GM23338 (cell line): ENCODE measurements at regions not wholly inside any gene's neighbourhood (a gene's known extent, or its start where the extent isn't known, plus 50 kb on each side); places are given as distances from the start of the nearest gene placed in this dataset.

Experiments used
- ATAC-seq: fragments of 200-7000 bp; cut with Tn5 transposase; 3 replicates; pipeline ENCODE4 v1.9.1; 2020
- DNase-seq: peaks from one replicate; pipeline ENCODE4 v3.0.0-alpha.2; 2015; ENCODE audit warnings: low spot score
- H2AFZ ChIP-seq: fragments of 200-600 bp; sonication (generic); 2 replicates; pipeline ENCODE4 v1.8.0; 2016; ENCODE audit warnings: antibody characterized with exemption, mild to moderate bottlenecking, moderate library complexity
- H3F3A ChIP-seq: fragments of 200-600 bp; sonication (generic); replicated peaks from 2 replicates; pipeline ENCODE4 v1.8.0; 2017; ENCODE audit warnings: antibody characterized with exemption, mixed run types, low read depth
- H3K27ac ChIP-seq: fragments of 200-600 bp; sonication (generic); 2 replicates; pipeline ENCODE4 v1.6.1; 2016; ENCODE audit warnings: low read depth
- H3K27me3 ChIP-seq: fragments of 200-600 bp; sonication (generic); 2 replicates; pipeline ENCODE4 v1.8.0; 2016; ENCODE audit warnings: mild to moderate bottlenecking, mixed run types, moderate library complexity; ENCODE audit not compliant: insufficient read depth
- H3K36me3 ChIP-seq: fragments of 200-600 bp; sonication (generic); 2 replicates; pipeline ENCODE4 v1.8.0; 2016; ENCODE audit warnings: mild to moderate bottlenecking; ENCODE audit not compliant: insufficient read depth
- H3K4me1 ChIP-seq: fragments of 200-600 bp; sonication (generic); 2 replicates; pipeline ENCODE4 v1.8.0; 2016; ENCODE audit warnings: mild to moderate bottlenecking, moderate library complexity; ENCODE audit not compliant: insufficient read depth
- H3K4me2 ChIP-seq: fragments of 200-600 bp; sonication (generic); 2 replicates; pipeline ENCODE4 v1.7.1; 2017; ENCODE audit warnings: mixed run types
- H3K4me3 ChIP-seq: fragments of 200-600 bp; sonication (generic); 2 replicates; pipeline ENCODE4 v1.6.1; 2016; ENCODE audit warnings: mixed run types
- H3K79me2 ChIP-seq: fragments of 200-600 bp; sonication (generic); replicated peaks from 2 replicates; pipeline ENCODE4 v1.8.0; 2017; ENCODE audit warnings: mild to moderate bottlenecking; ENCODE audit not compliant: insufficient read depth
- H3K9me2 ChIP-seq: fragments of 200-600 bp; sonication (generic); 2 replicates; pipeline ENCODE4 v1.8.0; 2017; ENCODE audit not compliant: insufficient read depth
- H4K20me1 ChIP-seq: fragments of 200-600 bp; sonication (generic); replicated peaks from 2 replicates; pipeline ENCODE4 v1.8.0; 2017; ENCODE audit warnings: mild to moderate bottlenecking; ENCODE audit not compliant: insufficient read depth
- H3K27ac Mint-ChIP-seq: 2 replicates; pipeline ENCODE4 v1.8.0; 2020; ENCODE audit warnings: inconsistent platforms, mild to moderate bottlenecking, moderate library complexity, mixed read lengths
- H3K27me3 Mint-ChIP-seq: 3 replicates; pipeline ENCODE4 v1.8.0; 2022; ENCODE audit warnings: low read depth, mild to moderate bottlenecking, moderate library complexity, mixed read lengths, inconsistent platforms; ENCODE audit not compliant: insufficient read depth, poor library complexity
- H3K36me3 Mint-ChIP-seq: 3 replicates; pipeline ENCODE4 v1.8.0; 2021; ENCODE audit warnings: low read depth, mild to moderate bottlenecking, inconsistent platforms, moderate library complexity, mixed read lengths
- H3K4me1 Mint-ChIP-seq: 3 replicates; pipeline ENCODE4 v1.8.0; 2020; ENCODE audit warnings: mild to moderate bottlenecking, inconsistent platforms, mixed read lengths
- H3K4me3 Mint-ChIP-seq: 3 replicates; pipeline ENCODE4 v1.8.0; 2021; ENCODE audit warnings: moderate library complexity, mild to moderate bottlenecking, inconsistent platforms, mixed read lengths
- H3K9me3 Mint-ChIP-seq: 3 replicates; pipeline ENCODE4 v1.8.0; 2020; ENCODE audit warnings: moderate library complexity, mild to moderate bottlenecking, inconsistent platforms, mixed read lengths
- CTCF ChIP-seq, 2 experiments: fragments of 200-600 bp in 1 of 2; sonication (generic) in 1 of 2; conservative IDR thresholded peaks; 2 replicates each; pipeline versions ENCODE4 v1.5.1 to v1.6.1; 2016 to 2017; ENCODE audit warnings: antibody characterized with exemption in 2 of 2, low read depth in 2 of 2, mild to moderate bottlenecking in 2 of 2, moderate library complexity in 1 of 2
- ETS1 ChIP-seq: IDR thresholded peaks from 2 replicates; pipeline ENCODE4 v1.6.1; 2016; ENCODE audit warnings: antibody characterized with exemption
- EZH2 ChIP-seq: fragments of 200-600 bp; sonication (generic); IDR thresholded peaks from one replicate; pipeline ENCODE4 v1.8.0; 2017; ENCODE audit warnings: antibody characterized with exemption, mild to moderate bottlenecking, low read depth; ENCODE audit not compliant: unreplicated experiment
- EZH2phosphoT487 ChIP-seq: fragments of 200-600 bp; sonication (generic); IDR thresholded peaks from one replicate; pipeline ENCODE4 v1.8.1; 2018; ENCODE audit warnings: antibody characterized with exemption; ENCODE audit not compliant: unreplicated experiment
- JUNB ChIP-seq: IDR thresholded peaks from one replicate; pipeline ENCODE4 v1.6.1; 2016; ENCODE audit warnings: antibody characterized with exemption; ENCODE audit not compliant: unreplicated experiment
- NANOG ChIP-seq: IDR thresholded peaks from 2 replicates; pipeline ENCODE4 v1.6.1; 2016; ENCODE audit warnings: antibody characterized with exemption, borderline replicate concordance
- POLR2AphosphoS5 ChIP-seq: IDR thresholded peaks from 2 replicates; pipeline ENCODE4 v1.6.1; 2016; ENCODE audit warnings: antibody characterized with exemption, low read depth
- REST ChIP-seq: IDR thresholded peaks from one replicate; pipeline ENCODE4 v1.6.1; 2018; ENCODE audit warnings: antibody characterized with exemption; ENCODE audit not compliant: unreplicated experiment
- STAT1 ChIP-seq: IDR thresholded peaks from one replicate; pipeline ENCODE4 v1.6.1; 2016; ENCODE audit warnings: antibody characterized with exemption; ENCODE audit not compliant: unreplicated experiment
- ZNF114 ChIP-seq: fragments of 250-450 bp; sonication (Bioruptor Pico); IDR thresholded peaks from 2 replicates; pipeline ENCODE4 v1.5.0; 2020; ENCODE audit warnings: mild to moderate bottlenecking, moderate library complexity
- ZNF331 ChIP-seq: fragments of 250-450 bp; sonication (Bioruptor Pico); IDR thresholded peaks from 2 replicates; pipeline ENCODE4 v1.5.0; 2020; ENCODE audit warnings: low read depth, mild to moderate bottlenecking, moderate library complexity

- H4K20me1 ChIP-seq = no peaks in the 10 kb centered on the region
- TF ChIP-seq CTCF (conservative IDR thresholded peaks at IDR 0.05; ENCODE audit: low read depth in 2 of 2) (no peak), ZNF114 (CRISPR knock-in tag) (no peak), REST (no peak), STAT1 (no peak), NANOG (no peak), ZNF331 (CRISPR knock-in tag) (no peak), EZH2phosphoT487 (no peak), EZH2 (no peak), ETS1 (no peak)
- no peaks in the 10 kb centered on the region for H3K36me3 ChIP-seq
- H3K9me2 ChIP-seq = no peaks in the 10 kb centered on the region
- ATAC-seq = no peak
- H2AFZ ChIP-seq = no peak overlapping the region
- no peaks in the 10 kb centered on the region for H3K27me3 Mint-ChIP-seq
- no peak for DNase-seq
- H3K4me1 ChIP-seq = no peaks in the 10 kb centered on the region
- H3K4me2 ChIP-seq = no peak overlapping the region
- no peaks in the 10 kb centered on the region for H3K27me3 ChIP-seq
- H3K79me2 ChIP-seq = no peaks in the 10 kb centered on the region
- no peaks in the 10 kb centered on the region for H3K9me3 Mint-ChIP-seq
- H3K4me1 Mint-ChIP-seq = no peaks in the 10 kb centered on the region
- H3F3A ChIP-seq = no peaks in the 10 kb centered on the region
- no peak overlapping the region for H3K4me3 ChIP-seq
- no peak overlapping the region for H3K27ac ChIP-seq
- H3K27ac Mint-ChIP-seq = no peak overlapping the region
- no peak overlapping the region for H3K4me3 Mint-ChIP-seq
- H3K36me3 Mint-ChIP-seq = no peaks in the 10 kb centered on the region
Observed at GRCh38 chr3:21836227-21836626, 85.2 kb upstream of the ZNF385D start.

- H3K4me3 ChIP-seq = no peak overlapping the region
- H3K79me2 ChIP-seq = no peaks in the 10 kb centered on the region
- H3K4me1 ChIP-seq = no peaks in the 10 kb centered on the region
- H3K4me3 Mint-ChIP-seq = no peak overlapping the region
- no peak for DNase-seq
- H3K9me2 ChIP-seq = no peaks in the 10 kb centered on the region
- H3F3A ChIP-seq = no peaks in the 10 kb centered on the region
- no peaks in the 10 kb centered on the region for H3K9me3 Mint-ChIP-seq
- no peaks in the 10 kb centered on the region for H3K4me1 Mint-ChIP-seq
- H3K27me3 Mint-ChIP-seq = no peaks in the 10 kb centered on the region
- H4K20me1 ChIP-seq = no peaks in the 10 kb centered on the region
- no peak overlapping the region for H2AFZ ChIP-seq
- no peak overlapping the region for H3K4me2 ChIP-seq
- H3K27ac Mint-ChIP-seq = no peak overlapping the region
- no peak for ATAC-seq
- H3K36me3 Mint-ChIP-seq = no peaks in the 10 kb centered on the region
- no peak overlapping the region for H3K27ac ChIP-seq
- H3K27me3 ChIP-seq = no peaks in the 10 kb centered on the region
- H3K36me3 ChIP-seq = no peaks in the 10 kb centered on the region
- TF ChIP-seq STAT1 (no peak), EZH2 (no peak), CTCF (conservative IDR thresholded peaks at IDR 0.05; ENCODE audit: low read depth in 2 of 2) (no peak), POLR2AphosphoS5 (no peak), JUNB (no peak), ZNF114 (CRISPR knock-in tag) (no peak)
Observed at GRCh38 chr3:21839176-21839575, 88.2 kb upstream of the ZNF385D start.
